H1 (cell line): ENCODE measurements at regions not wholly inside any gene's neighbourhood (a gene's known extent, or its start where the extent isn't known, plus 50 kb on each side); places are given as distances from the start of the nearest gene placed in this dataset.

ENCODE experiments used
- ATF2 ChIP-seq: IDR thresholded peaks from 2 replicates; pipeline ENCODE4 v1.6.1; 2012; ENCODE audit warnings: low read length, inconsistent platforms
- CREB1 ChIP-seq: IDR thresholded peaks from 2 replicates; pipeline ENCODE4 v1.6.1; 2012; ENCODE audit warnings: inconsistent platforms
- CTCF ChIP-seq, 3 experiments: IDR thresholded peaks; 1 replicate in 2 of 3; 2 replicates in 1 of 3; pipeline versions ENCODE4 v1.5.1 to v1.6.1; 2011; ENCODE audit warnings: low read length in 3 of 3, mild to moderate bottlenecking in 3 of 3, inconsistent platforms in 2 of 3, low read depth in 1 of 3, moderate library complexity in 1 of 3; ENCODE audit not compliant: insufficient read depth in 1 of 3; ENCODE audit errors: control extremely low read depth in 1 of 3
- JUN ChIP-seq: IDR thresholded peaks from 2 replicates; pipeline ENCODE4 v1.6.1; 2011; ENCODE audit warnings: low read depth, mild to moderate bottlenecking, improper control_type of control experiment, low read length
- POLR2A ChIP-seq, 2 experiments: IDR thresholded peaks; 1 replicate in 1 of 2; 2 replicates in 1 of 2; pipeline ENCODE4 v1.6.1; 2011; ENCODE audit warnings: low read depth in 2 of 2, low read length in 2 of 2, mild to moderate bottlenecking in 2 of 2; ENCODE audit errors: control extremely low read depth in 1 of 2

- TF ChIP-seq POLR2A (IDR thresholded peaks at IDR 0.05; ENCODE audit: control extremely low read depth in 1 of 2, low read depth in 2 of 2, low read length in 2 of 2) (no peak), ATF2 (no peak), CREB1 (no peak), CTCF (IDR thresholded peaks at IDR 0.05; ENCODE audit: control extremely low read depth in 1 of 3, insufficient read depth in 1 of 3, low read depth in 1 of 3, low read length in 3 of 3) (no peak), JUN (no peak)
Measured at GRCh38 chr16:5938607-5939006, 841.0 kb upstream of the EEF2KMT start.
